LNCaP clone FGC (cell line): ENCODE measurements at regions not wholly inside any gene's neighbourhood (a gene's known extent, or its start where the extent isn't known, plus 50 kb on each side); places are given as distances from the start of the nearest gene placed in this dataset.
"Not testable (repeated sequence)": the region's sequence is repeated elsewhere in the genome, so short reads cannot be mapped to it uniquely, and the experiment has no call there.

Source experiments
- DNase-seq: peaks from one replicate; pipeline ENCODE4 v3.0.0-alpha.2; 2011; ENCODE audit warnings: low read depth
- H3K4me3 ChIP-seq: 2 replicates; pipeline ENCODE4 v1.5.1; 2011; ENCODE audit warnings: mild to moderate bottlenecking, low read depth, low read length, control low read depth
- TF ChIP-seq, protein P1 (sequence below): IDR thresholded peaks from 2 replicates; pipeline ENCODE4 v1.5.1; 2012; ENCODE audit warnings: mild to moderate bottlenecking; ENCODE audit not compliant: control insufficient read depth, insufficient read depth; ENCODE audit errors: extremely low read depth

DNA sequence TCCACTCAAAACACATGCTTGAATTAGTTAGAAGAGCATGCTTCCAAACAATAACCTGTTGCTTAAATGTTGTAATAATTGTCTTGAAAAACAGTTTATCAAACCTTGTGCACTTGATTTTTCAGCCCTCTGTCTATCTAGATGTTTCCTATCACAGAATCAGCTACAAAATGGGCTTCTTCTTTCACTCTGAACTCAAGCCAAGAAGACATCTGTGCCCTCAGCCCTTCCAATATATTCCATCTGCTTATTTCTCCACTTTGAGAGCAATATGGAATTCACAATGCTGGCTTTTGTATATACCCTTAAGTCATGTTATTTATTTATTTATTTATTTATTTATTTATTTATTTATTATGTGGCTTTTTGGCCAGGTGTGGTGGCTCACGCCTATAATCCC is 234.2 kb downstream of the TOX3 start:
- TF ChIP-seq, protein P1, sequence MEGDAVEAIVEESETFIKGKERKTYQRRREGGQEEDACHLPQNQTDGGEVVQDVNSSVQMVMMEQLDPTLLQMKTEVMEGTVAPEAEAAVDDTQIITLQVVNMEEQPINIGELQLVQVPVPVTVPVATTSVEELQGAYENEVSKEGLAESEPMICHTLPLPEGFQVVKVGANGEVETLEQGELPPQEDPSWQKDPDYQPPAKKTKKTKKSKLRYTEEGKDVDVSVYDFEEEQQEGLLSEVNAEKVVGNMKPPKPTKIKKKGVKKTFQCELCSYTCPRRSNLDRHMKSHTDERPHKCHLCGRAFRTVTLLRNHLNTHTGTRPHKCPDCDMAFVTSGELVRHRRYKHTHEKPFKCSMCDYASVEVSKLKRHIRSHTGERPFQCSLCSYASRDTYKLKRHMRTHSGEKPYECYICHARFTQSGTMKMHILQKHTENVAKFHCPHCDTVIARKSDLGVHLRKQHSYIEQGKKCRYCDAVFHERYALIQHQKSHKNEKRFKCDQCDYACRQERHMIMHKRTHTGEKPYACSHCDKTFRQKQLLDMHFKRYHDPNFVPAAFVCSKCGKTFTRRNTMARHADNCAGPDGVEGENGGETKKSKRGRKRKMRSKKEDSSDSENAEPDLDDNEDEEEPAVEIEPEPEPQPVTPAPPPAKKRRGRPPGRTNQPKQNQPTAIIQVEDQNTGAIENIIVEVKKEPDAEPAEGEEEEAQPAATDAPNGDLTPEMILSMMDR, result no peak
- DNase-seq, result no peak
- H3K4me3 ChIP-seq, result no peak overlapping the region

GRCh38 chr16:52309446-52310416 is 237.2 kb downstream of the TOX3 start:
- TF ChIP-seq, protein P1, result no peak
- DNase-seq, result no peak
- no peak overlapping the region for H3K4me3 ChIP-seq

DNA sequence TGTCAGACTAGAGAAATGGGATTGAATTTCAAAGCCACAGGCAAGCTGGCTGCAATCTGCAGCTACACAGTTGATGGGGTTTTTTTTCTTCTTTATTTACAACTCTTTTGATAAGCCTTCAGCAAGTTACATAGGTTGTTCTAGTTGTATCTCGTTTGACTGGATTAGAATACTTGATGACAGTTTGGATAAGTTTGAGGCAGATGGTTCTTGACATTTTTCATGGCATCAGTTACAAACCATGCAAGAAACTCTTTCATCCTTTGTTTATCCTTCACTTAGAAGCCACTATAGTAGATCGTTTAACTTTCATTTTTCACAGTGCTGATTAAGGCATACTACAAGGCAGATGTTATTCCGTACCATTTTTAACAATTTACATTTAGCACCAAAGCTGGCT is 238.9 kb downstream of the TOX3 start:
- no peak for DNase-seq
- H3K4me3 ChIP-seq, result no peak overlapping the region
- TF ChIP-seq, protein P1, result no peak

DNA sequence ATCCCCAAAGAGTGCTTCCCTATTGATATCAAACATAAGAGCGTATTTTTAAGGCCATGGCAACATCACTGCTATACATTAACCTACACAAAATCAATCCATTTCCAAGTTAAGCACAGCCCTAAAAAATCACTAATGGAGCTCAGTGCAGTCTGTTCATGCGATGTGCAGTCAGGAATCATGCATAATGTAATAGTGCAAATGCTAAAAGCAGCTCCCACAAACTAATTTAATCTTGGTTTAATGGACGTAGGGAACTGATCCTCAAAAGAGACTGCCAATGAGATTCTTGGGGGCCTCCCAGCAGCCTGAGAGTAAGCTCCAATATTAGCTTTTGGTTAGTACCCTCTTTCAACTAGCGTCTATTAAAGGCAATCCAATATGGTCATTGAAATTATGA is 245.9 kb downstream of the TOX3 start:
- TF ChIP-seq, protein P1, result no peak
- no peak overlapping the region for H3K4me3 ChIP-seq
- no peak for DNase-seq

- TF ChIP-seq, protein P1, result no peak
- H3K4me3 ChIP-seq, result no peak overlapping the region
- DNase-seq, result no peak
Observed at GRCh38 chr16:52298769-52299168, 248.2 kb downstream of the TOX3 start.

DNA sequence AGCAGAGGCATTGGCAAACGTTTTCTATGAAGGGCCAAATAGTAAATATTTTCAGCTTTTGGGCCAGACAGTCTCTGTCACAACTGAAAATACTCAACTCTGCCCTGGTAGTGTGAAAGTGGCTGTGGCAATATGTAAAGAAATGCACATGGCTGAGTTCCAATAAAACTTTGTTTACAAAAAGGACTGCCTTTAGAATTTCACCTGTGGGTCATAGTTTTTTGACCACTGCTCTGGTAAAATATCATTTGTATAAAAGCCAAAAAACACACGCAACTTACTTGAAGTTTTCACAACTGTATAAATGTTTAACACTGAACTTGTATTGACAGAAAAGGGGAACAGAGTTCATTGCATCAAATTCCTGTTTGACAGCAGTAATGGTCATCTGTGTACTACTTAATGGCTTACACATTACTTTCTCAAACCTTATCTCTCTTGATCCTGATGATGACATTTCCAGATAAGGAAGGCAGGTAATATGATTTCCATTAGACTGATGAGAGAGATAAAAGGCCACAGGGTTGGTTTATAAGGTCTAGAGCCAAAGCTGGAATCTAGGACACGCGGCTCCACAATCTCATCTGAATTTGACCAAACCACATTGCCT is 250.1 kb downstream of the TOX3 start:
- not testable (repeated sequence) for DNase-seq, H3K4me3 ChIP-seq

GRCh38 chr16:52296076-52296475 is 250.9 kb downstream of the TOX3 start:
- no peak for DNase-seq
- H3K4me3 ChIP-seq, result no peak overlapping the region
- TF ChIP-seq, protein P1, result no peak
